H1 (cell line): ENCODE measurements at regions not wholly inside any gene's neighbourhood (a gene's known extent, or its start where the extent isn't known, plus 50 kb on each side); places are given as distances from the start of the nearest gene placed in this dataset.

Source experiments
- CTCF ChIA-PET: fragments of 300-600 bp; sonication (Branson Sonifier 250); formaldehyde crosslinking; loops from one replicate; lab custom pipeline; 2021; ENCODE audit not compliant: partially characterized antibody; lab: Charles Lee
- POLR2A ChIA-PET: fragments of 300-600 bp; sonication (Branson Sonifier 250); formaldehyde crosslinking; loops from one replicate; lab custom pipeline; 2021; ENCODE audit warnings: inconsistent platforms; ENCODE audit not compliant: partially characterized antibody; lab: Charles Lee
- DNase-seq, 2 experiments: peaks; one replicate each; pipeline versions ENCODE4 v3.0.0 to v3.0.0-alpha.2; 2010 to 2022; ENCODE audit warnings: low spot score in 2 of 2, low read depth in 1 of 2, mixed read lengths in 1 of 2
- FAIRE-seq: peaks from 2 replicates; lab custom pipeline; 2011; peaks lifted over from hg19 to GRCh38; lab: Jason Lieb, UNC
- H2AFZ ChIP-seq: 2 replicates; pipeline ENCODE4 v1.8.1; 2012; ENCODE audit warnings: low read length, inconsistent platforms
- H2AK5ac ChIP-seq: 2 replicates; pipeline ENCODE4 v1.6.1; 2013; ENCODE audit warnings: low read depth, low read length
- H2BK120ac ChIP-seq: replicated peaks from 2 replicates; pipeline ENCODE3; 2013; ENCODE audit warnings: low read depth, low read length, inconsistent platforms
- H2BK12ac ChIP-seq: 2 replicates; pipeline ENCODE4 v1.6.1; 2013; ENCODE audit warnings: low read depth, low read length
- H2BK15ac ChIP-seq: 2 replicates; pipeline ENCODE4 v1.6.1; 2013; ENCODE audit warnings: low read length
- H2BK20ac ChIP-seq: 2 replicates; pipeline ENCODE4 v1.6.1; 2013; ENCODE audit warnings: low read length
- H2BK5ac ChIP-seq: 2 replicates; pipeline ENCODE4 v1.6.1; 2013; ENCODE audit warnings: low read depth, low read length
- H3K14ac ChIP-seq: 2 replicates; pipeline ENCODE4 v1.6.1; 2013; ENCODE audit warnings: inconsistent platforms; ENCODE audit not compliant: insufficient read length
- H3K18ac ChIP-seq: 2 replicates; pipeline ENCODE4 v1.6.1; 2013; ENCODE audit warnings: low read length; ENCODE audit errors: extremely low read depth
- H3K23ac ChIP-seq: 2 replicates; pipeline ENCODE4 v1.6.1; 2013; ENCODE audit warnings: inconsistent platforms; ENCODE audit not compliant: insufficient read length
- H3K23me2 ChIP-seq: 2 replicates; pipeline ENCODE4 v1.6.1; 2013; ENCODE audit warnings: low read depth, low read length
- H3K27ac ChIP-seq: 2 replicates; pipeline ENCODE4 v1.6.1; 2011; ENCODE audit warnings: low read depth, low read length, inconsistent platforms
- H3K27me3 ChIP-seq, 4 experiments: replicated peaks in 1 of 4; 1 replicate in 1 of 4; 2 replicates in 3 of 4; pipeline versions ENCODE4 v1.6.1 to v1.8.1; 2011 to 2013; ENCODE audit warnings: low read length in 3 of 4, mild to moderate bottlenecking in 3 of 4, inconsistent platforms in 2 of 4, mixed read lengths in 2 of 4, moderate library complexity in 1 of 4; ENCODE audit not compliant: control insufficient read depth in 3 of 4, insufficient read depth in 3 of 4; ENCODE audit errors: extremely low read depth in 1 of 4
- H3K36me3 ChIP-seq, 4 experiments: 2 replicates each; pipeline versions ENCODE4 v1.6.1 to v1.8.1; 2011 to 2013; ENCODE audit warnings: mild to moderate bottlenecking in 4 of 4, low read length in 3 of 4, moderate library complexity in 2 of 4, control low read depth in 1 of 4, inconsistent platforms in 1 of 4; ENCODE audit not compliant: insufficient read depth in 4 of 4, control insufficient read depth in 2 of 4
- H3K4ac ChIP-seq: replicated peaks from 2 replicates; pipeline ENCODE3; 2013; ENCODE audit warnings: low read length, low read depth, mixed read lengths, inconsistent platforms; ENCODE audit not compliant: insufficient read length
- H3K4me1 ChIP-seq, 4 experiments: replicated peaks in 1 of 4; 1 replicate in 1 of 4; 2 replicates in 3 of 4; pipeline versions ENCODE4 v1.6.1 to v1.8.1; 2011 to 2013; ENCODE audit warnings: low read length in 3 of 4, inconsistent platforms in 2 of 4, mixed read lengths in 1 of 4; ENCODE audit not compliant: insufficient read depth in 4 of 4, control insufficient read depth in 3 of 4
- H3K4me2 ChIP-seq, 2 experiments: 2 replicates each; pipeline versions ENCODE4 v1.6.1 to v1.8.1; 2011 to 2013; ENCODE audit warnings: low read depth in 2 of 2, low read length in 2 of 2, control low read depth in 1 of 2, inconsistent platforms in 1 of 2, mild to moderate bottlenecking in 1 of 2; ENCODE audit not compliant: insufficient read depth in 1 of 2
- H3K4me3 ChIP-seq, 4 experiments: fragments of 200-600, 300-600 bp in 1 of 4; sonication (generic), shearing (Covaris generic), sonication (Bioruptor Twin) in 1 of 4; 2 replicates each; pipeline versions ENCODE4 v1.5.1 to v1.8.1; 2011 to 2016; ENCODE audit warnings: low read length in 4 of 4, low read depth in 3 of 4, control low read depth in 2 of 4, inconsistent platforms in 2 of 4, mild to moderate bottlenecking in 2 of 4, mixed read lengths in 1 of 4, moderate library complexity in 1 of 4; ENCODE audit not compliant: insufficient read depth in 2 of 4; ENCODE audit errors: extremely low read depth in 1 of 4
- H3K56ac ChIP-seq: replicated peaks from 2 replicates; pipeline ENCODE3; 2013; ENCODE audit warnings: low read depth, mild to moderate bottlenecking, mixed read lengths, low read length, inconsistent platforms; ENCODE audit not compliant: insufficient read length
- H3K79me1 ChIP-seq: 2 replicates; pipeline ENCODE4 v1.6.1; 2013; ENCODE audit warnings: low read depth, low read length, control low read depth
- H3K79me2 ChIP-seq, 2 experiments: 2 replicates each; pipeline versions ENCODE4 v1.6.1 to v1.8.1; 2012 to 2013; ENCODE audit warnings: low read length in 2 of 2, mild to moderate bottlenecking in 2 of 2, inconsistent platforms in 1 of 2; ENCODE audit not compliant: insufficient read depth in 2 of 2, control insufficient read depth in 1 of 2
- H3K9ac ChIP-seq, 4 experiments: replicated peaks in 1 of 4; 1 replicate in 1 of 4; 2 replicates in 3 of 4; pipeline versions ENCODE4 v1.6.1 to v1.8.1; 2011 to 2013; ENCODE audit warnings: low read depth in 3 of 4, low read length in 3 of 4, control low read depth in 2 of 4, mild to moderate bottlenecking in 2 of 4, moderate library complexity in 2 of 4, inconsistent platforms in 1 of 4; ENCODE audit errors: extremely low read depth in 1 of 4
- H3K9me3 ChIP-seq, 2 experiments: 2 replicates each; pipeline versions ENCODE4 v1.6.1 to v1.8.1; 2012 to 2013; ENCODE audit warnings: mild to moderate bottlenecking in 2 of 2, moderate library complexity in 2 of 2, control low read depth in 1 of 2, inconsistent platforms in 1 of 2, low read depth in 1 of 2, low read length in 1 of 2, mixed read lengths in 1 of 2; ENCODE audit not compliant: insufficient read depth in 2 of 2
- H4K20me1 ChIP-seq, 2 experiments: replicated peaks in 1 of 2; 2 replicates each; pipeline versions ENCODE3 to v1.8.1; 2011 to 2013; ENCODE audit warnings: inconsistent platforms in 2 of 2, low read length in 2 of 2, mild to moderate bottlenecking in 1 of 2; ENCODE audit not compliant: insufficient read depth in 2 of 2, control insufficient read depth in 1 of 2
- H4K5ac ChIP-seq: 2 replicates; pipeline ENCODE4 v1.6.1; 2013; ENCODE audit warnings: low read length, low read depth, mixed read lengths, inconsistent platforms; ENCODE audit not compliant: insufficient read length
- H4K8ac ChIP-seq: 2 replicates; pipeline ENCODE4 v1.8.0; 2013; ENCODE audit warnings: mild to moderate bottlenecking, moderate library complexity, low read length, inconsistent platforms; ENCODE audit not compliant: insufficient read depth; ENCODE audit errors: extremely low read depth
- H4K91ac ChIP-seq: replicated peaks from 2 replicates; pipeline ENCODE3; 2013; ENCODE audit warnings: low read length, mixed read lengths, inconsistent platforms; ENCODE audit not compliant: insufficient read length
- ATF2 ChIP-seq: IDR thresholded peaks from 2 replicates; pipeline ENCODE4 v1.6.1; 2012; ENCODE audit warnings: low read length, inconsistent platforms
- BACH1 ChIP-seq: IDR thresholded peaks from 2 replicates; pipeline ENCODE4 v1.6.1; 2012; ENCODE audit warnings: low read length, improper control_type of control experiment
- BCL11A ChIP-seq, 2 experiments: IDR thresholded peaks; one replicate each; pipeline ENCODE4 v1.6.1; 2011; ENCODE audit warnings: low read depth in 2 of 2, low read length in 2 of 2, mild to moderate bottlenecking in 2 of 2
- CEBPB ChIP-seq: IDR thresholded peaks from 2 replicates; pipeline ENCODE4 v1.6.1; 2012; ENCODE audit warnings: low read depth, low read length
- CHD2 ChIP-seq: IDR thresholded peaks from 2 replicates; pipeline ENCODE4 v1.6.1; 2012; ENCODE audit warnings: low read length, improper control_type of control experiment
- EP300 ChIP-seq, 2 experiments: IDR thresholded peaks; 1 replicate in 1 of 2; 2 replicates in 1 of 2; pipeline ENCODE4 v1.6.1; 2011 to 2012; ENCODE audit warnings: low read depth in 2 of 2, low read length in 2 of 2, mild to moderate bottlenecking in 2 of 2, borderline replicate concordance in 1 of 2, inconsistent platforms in 1 of 2, moderate library complexity in 1 of 2
- MAX ChIP-seq: IDR thresholded peaks from 2 replicates; pipeline ENCODE4 v1.6.1; 2012; ENCODE audit warnings: inconsistent platforms
- NRF1 ChIP-seq: IDR thresholded peaks from 2 replicates; pipeline ENCODE4 v1.6.1; 2011; ENCODE audit warnings: mild to moderate bottlenecking, low read depth, low read length, improper control_type of control experiment
- SAP30 ChIP-seq: fragments of 300-600 bp; sonication (generic); IDR thresholded peaks from 2 replicates; pipeline ENCODE4 v1.7.1; 2012; ENCODE audit warnings: low read length, moderate library complexity, mild to moderate bottlenecking, inconsistent platforms; ENCODE audit not compliant: insufficient read depth, insufficient replicate concordance
- SRF ChIP-seq: IDR thresholded peaks from 2 replicates; pipeline ENCODE4 v1.6.1; 2011; ENCODE audit warnings: mild to moderate bottlenecking, low read depth, low read length, moderate library complexity
- TAF7 ChIP-seq: optimal IDR thresholded peaks from 2 replicates; pipeline ENCODE3; 2011; ENCODE audit warnings: low read depth, mild to moderate bottlenecking, inconsistent platforms, low read length, moderate library complexity, borderline replicate concordance
- WGBS, 2 experiments: shearing (Covaris generic) in 1 of 2; methylation state at CpG; one replicate each; pipeline versions ENCODE4 v1.1.6 to v1.1.7; 2013 to 2015; ENCODE audit warnings: low lambda C conversion rate in 2 of 2, mixed read lengths in 2 of 2, inconsistent platforms in 1 of 2, low coverage in 1 of 2, missing lambda C conversion rate in 1 of 2; ENCODE audit not compliant: insufficient replicate concordance in 2 of 2, insufficient coverage in 1 of 2, insufficient read length in 1 of 2; ENCODE audit errors: extremely low coverage in 1 of 2, missing lambda C conversion rate in 1 of 2; 5-methylcytosine and 5-hydroxymethylcytosine counted together

- Histone ChIP-seq H3K4me1 (peaks cover 0 to 6% (median 0%) of the 10 kb centered on the region in 4 experiments; a peak in 1 of 7 replicates), H3K14ac (no peak overlapping the region), H2AK5ac (no peak overlapping the region; the same call in 1 of the 2 replicates), H3K4ac (no peak overlapping the region), H3K18ac (no peak overlapping the region), H4K8ac (no peak overlapping the region), H4K5ac (no peak overlapping the region), H2AFZ (no peak overlapping the region), H3K23me2 (no peaks in the 10 kb centered on the region), H2BK20ac (no peak overlapping the region), H3K56ac (no peak overlapping the region), H3K9me3 (no peaks in the 10 kb centered on the region), H2BK120ac (no peak overlapping the region), H3K79me1 (no peaks in the 10 kb centered on the region), H2BK5ac (no peak overlapping the region), H3K79me2 (no peaks in the 10 kb centered on the region), H3K27me3 (no peaks in the 10 kb centered on the region), H4K20me1 (no peaks in the 10 kb centered on the region), H3K23ac (no peak overlapping the region), H2BK12ac (no peak overlapping the region), H2BK15ac (no peak overlapping the region), H3K4me3 (no peak overlapping the region), H4K91ac (no peak overlapping the region), H3K9ac (no peak overlapping the region), H3K4me2 (no peak overlapping the region), H3K36me3 (no peaks in the 10 kb centered on the region), H3K27ac (no peak overlapping the region)
- FAIRE-seq = no peak
- DNase-seq = no peak
- ChIA-PET POLR2A (interaction anchor here (0.6 kb wide), 1 partner anchor 530 kb away, joined by 3 read pairs; no protein-coding TSS in a partner anchor), CTCF (interaction anchor here (1.2 kb wide), 1 partner anchor 15 kb away, joined by 3 read pairs; no protein-coding TSS in a partner anchor)
- 95% methylated on average over 3 of the region's 3 CpGs; no CpG with 5 or more reads in 1 of the 2 experiments for WGBS, 2 experiments
- TF ChIP-seq SRF = no peak
- no peak for TF ChIP-seq NRF1
- TF ChIP-seq BACH1 = no peak
- no peak for TF ChIP-seq EP300 (IDR thresholded peaks at IDR 0.05; ENCODE audit: borderline replicate concordance in 1 of 2, low read depth in 2 of 2, low read length in 2 of 2)
- TF ChIP-seq BCL11A (IDR thresholded peaks at IDR 0.05; ENCODE audit: low read depth in 2 of 2, low read length in 2 of 2) = no peak
- TF ChIP-seq MAX = no peak
- no peak for TF ChIP-seq ATF2
- no peak for TF ChIP-seq TAF7
- no peak for TF ChIP-seq CEBPB
- TF ChIP-seq SAP30 = no peak
- no peak for TF ChIP-seq CHD2
Observed at GRCh38 chr9:110031511-110032173, 176.3 kb downstream of the C9orf152 start.
